ENCODE measurements at regions not wholly inside any gene's neighbourhood (a gene's known extent, or its start where the extent isn't known, plus 50 kb on each side); places are given as distances from the start of the nearest gene placed in this dataset.

DNA sequence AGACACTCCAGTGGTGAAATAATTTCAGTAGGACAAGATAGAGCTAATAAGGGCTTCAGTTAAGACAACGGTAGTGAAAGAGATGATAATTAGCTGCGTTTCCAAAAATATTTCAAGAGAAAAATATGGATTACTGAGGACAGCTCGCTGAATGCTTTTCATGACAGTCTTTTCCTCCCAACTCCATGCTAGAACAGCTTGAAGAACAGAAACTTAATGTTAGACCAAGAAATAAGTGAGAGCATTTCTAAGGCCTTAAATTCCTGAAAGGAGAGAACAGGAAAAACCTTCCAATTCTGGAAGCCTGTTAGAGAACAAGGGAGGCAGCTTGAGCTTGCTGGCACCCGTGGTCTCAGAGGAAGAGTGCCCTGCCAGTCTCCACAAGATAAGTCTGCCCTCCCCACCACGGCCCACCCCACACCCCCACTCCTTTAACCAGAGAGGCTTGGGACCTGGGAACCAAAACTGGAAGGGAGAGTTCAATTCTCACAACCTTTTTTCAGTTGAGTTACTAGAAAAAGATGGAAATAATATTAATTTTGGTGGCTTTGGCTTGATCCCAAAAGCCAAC lies 1148.0 kb upstream of the CELF2 start:
- TF ChIP-seq, protein P1, sequence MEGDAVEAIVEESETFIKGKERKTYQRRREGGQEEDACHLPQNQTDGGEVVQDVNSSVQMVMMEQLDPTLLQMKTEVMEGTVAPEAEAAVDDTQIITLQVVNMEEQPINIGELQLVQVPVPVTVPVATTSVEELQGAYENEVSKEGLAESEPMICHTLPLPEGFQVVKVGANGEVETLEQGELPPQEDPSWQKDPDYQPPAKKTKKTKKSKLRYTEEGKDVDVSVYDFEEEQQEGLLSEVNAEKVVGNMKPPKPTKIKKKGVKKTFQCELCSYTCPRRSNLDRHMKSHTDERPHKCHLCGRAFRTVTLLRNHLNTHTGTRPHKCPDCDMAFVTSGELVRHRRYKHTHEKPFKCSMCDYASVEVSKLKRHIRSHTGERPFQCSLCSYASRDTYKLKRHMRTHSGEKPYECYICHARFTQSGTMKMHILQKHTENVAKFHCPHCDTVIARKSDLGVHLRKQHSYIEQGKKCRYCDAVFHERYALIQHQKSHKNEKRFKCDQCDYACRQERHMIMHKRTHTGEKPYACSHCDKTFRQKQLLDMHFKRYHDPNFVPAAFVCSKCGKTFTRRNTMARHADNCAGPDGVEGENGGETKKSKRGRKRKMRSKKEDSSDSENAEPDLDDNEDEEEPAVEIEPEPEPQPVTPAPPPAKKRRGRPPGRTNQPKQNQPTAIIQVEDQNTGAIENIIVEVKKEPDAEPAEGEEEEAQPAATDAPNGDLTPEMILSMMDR (IDR thresholded peaks at IDR 0.05; ENCODE audit: insufficient read depth, low read length), result no peak
- TF ChIP-seq GABPA (IDR thresholded peaks at IDR 0.05; ENCODE audit: low read depth), result no peak

Measured in HL-60 (cell line).